Hepatocyte (in vitro differentiated cells): ENCODE measurements at regions not wholly inside any gene's neighbourhood (a gene's known extent, or its start where the extent isn't known, plus 50 kb on each side); places are given as distances from the start of the nearest gene placed in this dataset.

Experiments used
- DNase-seq: peaks from one replicate; pipeline ENCODE4 v3.0.0-alpha.2; 2016; ENCODE audit warnings: low spot score
- H2AFZ ChIP-seq: fragments of 200-600 bp; sonication (generic); 2 replicates; pipeline ENCODE4 v1.6.0; 2016; ENCODE audit warnings: antibody characterized with exemption, mild to moderate bottlenecking
- H3K27ac ChIP-seq: fragments of 200-600 bp; sonication (generic); 2 replicates; pipeline ENCODE4 v1.5.1; 2016; ENCODE audit warnings: mild to moderate bottlenecking
- H3K27me3 ChIP-seq: fragments of 200-600 bp; sonication (generic); 2 replicates; pipeline ENCODE4 v1.6.1; 2016
- H3K36me3 ChIP-seq: fragments of 200-600 bp; sonication (generic); replicated peaks from 2 replicates; pipeline ENCODE4 v1.5.1; 2016; ENCODE audit warnings: low read depth; ENCODE audit not compliant: insufficient read depth
- H3K4me1 ChIP-seq: fragments of 200-600 bp; sonication (generic); 2 replicates; pipeline ENCODE4 v1.5.1; 2016; ENCODE audit warnings: mild to moderate bottlenecking, moderate library complexity; ENCODE audit not compliant: insufficient read depth
- H3K4me2 ChIP-seq: fragments of 200-600 bp; sonication (generic); 2 replicates; pipeline ENCODE4 v1.6.0; 2016
- H3K4me3 ChIP-seq: fragments of 200-600 bp; sonication (generic); 2 replicates; pipeline ENCODE4 v1.5.1; 2016; ENCODE audit warnings: mild to moderate bottlenecking
- H3K79me2 ChIP-seq: fragments of 200-600 bp; sonication (generic); 2 replicates; pipeline ENCODE4 v1.6.0; 2017; ENCODE audit warnings: mild to moderate bottlenecking
- H3K9me2 ChIP-seq: fragments of 200-600 bp; sonication (generic); replicated peaks from 2 replicates; pipeline ENCODE4 v1.6.0; 2017; ENCODE audit warnings: mild to moderate bottlenecking; ENCODE audit not compliant: insufficient read depth
- H3K9me3 ChIP-seq: fragments of 200-600 bp; sonication (generic); 2 replicates; pipeline ENCODE4 v1.5.1; 2016; ENCODE audit warnings: low read depth, mild to moderate bottlenecking
- H4K20me1 ChIP-seq: fragments of 200-600 bp; sonication (generic); 2 replicates; pipeline ENCODE4 v1.6.0; 2016; ENCODE audit warnings: mild to moderate bottlenecking; ENCODE audit not compliant: insufficient read depth, poor library complexity, severe bottlenecking
- CTCF ChIP-seq: fragments of 200-600 bp; sonication (generic); IDR thresholded peaks from 2 replicates; pipeline ENCODE4 v1.5.1; 2016; ENCODE audit warnings: antibody characterized with exemption, mild to moderate bottlenecking; ENCODE audit not compliant: poor library complexity
- EZH2 ChIP-seq: fragments of 200-600 bp; sonication (generic); IDR thresholded peaks from 2 replicates; pipeline ENCODE4 v1.6.1; 2016; ENCODE audit warnings: antibody characterized with exemption, mild to moderate bottlenecking, borderline replicate concordance
- EZH2phosphoT487 ChIP-seq: fragments of 200-600 bp; sonication (generic); IDR thresholded peaks from one replicate; pipeline ENCODE4 v1.6.1; 2018; ENCODE audit warnings: antibody characterized with exemption, mild to moderate bottlenecking, low read depth, moderate library complexity; ENCODE audit not compliant: unreplicated experiment, severe bottlenecking
- WGBS: methylation state at CpG from one replicate; pipeline ENCODE4 v1.1.6; 2016; ENCODE audit warnings: low lambda C conversion rate; ENCODE audit errors: missing lambda C conversion rate; 5-methylcytosine and 5-hydroxymethylcytosine counted together

DNA sequence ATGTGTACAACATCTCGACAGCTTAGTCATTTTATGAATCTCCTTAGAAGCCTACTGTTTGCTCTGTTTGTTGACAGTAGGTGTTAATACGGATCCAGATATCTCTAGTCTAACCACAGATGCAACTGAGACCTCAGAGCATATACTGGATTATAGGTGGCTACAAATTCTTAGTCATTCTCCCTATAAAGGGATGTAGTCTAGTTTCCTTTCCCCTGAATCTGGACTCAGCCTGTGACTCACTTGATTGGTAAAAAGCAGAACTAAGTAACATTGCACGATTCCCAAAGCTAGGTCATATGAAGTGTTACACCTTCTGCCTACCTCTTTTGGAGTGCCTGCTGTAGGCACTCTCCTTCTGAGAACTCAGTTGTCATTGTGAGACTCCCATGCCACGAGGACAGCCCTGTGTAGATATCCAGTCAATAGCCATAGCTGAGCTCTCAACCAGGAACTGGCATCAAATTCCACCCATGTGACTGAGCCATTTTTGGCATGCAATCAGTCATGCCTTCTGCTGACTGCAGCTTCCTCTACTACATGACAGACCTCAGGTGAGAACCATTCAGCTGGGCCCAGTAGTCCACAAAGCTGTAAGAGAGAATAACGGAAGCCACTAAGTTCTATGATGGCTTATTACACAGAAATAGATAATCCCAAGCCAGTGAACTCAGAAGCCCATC is 135.9 kb upstream of the CHRM3 start:
- no peak overlapping the region for H2AFZ ChIP-seq
- no peak overlapping the region for H3K27ac ChIP-seq
- no peaks in the 10 kb centered on the region for H3K79me2 ChIP-seq
- H3K36me3 ChIP-seq = no peaks in the 10 kb centered on the region
- H3K9me2 ChIP-seq = no peaks in the 10 kb centered on the region
- TF ChIP-seq EZH2 = no peak
- no peak for TF ChIP-seq EZH2phosphoT487
- no peak for TF ChIP-seq CTCF
- H3K9me3 ChIP-seq = no peaks in the 10 kb centered on the region
- H4K20me1 ChIP-seq = no peaks in the 10 kb centered on the region
- DNase-seq = no peak
- 78% methylated on average over 5 of the region's 5 CpGs for WGBS
- H3K4me1 ChIP-seq = no peaks in the 10 kb centered on the region
- H3K4me2 ChIP-seq = no peak overlapping the region
- no peaks in the 10 kb centered on the region for H3K27me3 ChIP-seq
- H3K4me3 ChIP-seq = no peak overlapping the region

- Histone ChIP-seq H3K4me1 (no peaks in the 10 kb centered on the region), H3K79me2 (no peaks in the 10 kb centered on the region), H3K4me2 (no peak overlapping the region), H3K27me3 (no peaks in the 10 kb centered on the region), H3K4me3 (no peak overlapping the region), H3K27ac (peak overlapping the region; percentile 10), H3K9me2 (no peaks in the 10 kb centered on the region), H4K20me1 (no peaks in the 10 kb centered on the region), H3K9me3 (no peaks in the 10 kb centered on the region), H2AFZ (no peak overlapping the region), H3K36me3 (no peaks in the 10 kb centered on the region)
- no peak for DNase-seq
- no peak for TF ChIP-seq CTCF
- TF ChIP-seq EZH2 = no peak
These were observed 139.1 kb upstream of the CHRM3 start for GRCh38 chr1:239247285-239247684.

GRCh38 chr1:239244084-239244483 is 142.3 kb upstream of the CHRM3 start:
- Histone ChIP-seq H3K4me1 (no peaks in the 10 kb centered on the region), H2AFZ (no peak overlapping the region), H4K20me1 (no peaks in the 10 kb centered on the region), H3K79me2 (no peaks in the 10 kb centered on the region), H3K4me3 (no peak overlapping the region), H3K36me3 (no peaks in the 10 kb centered on the region), H3K27me3 (no peaks in the 10 kb centered on the region), H3K9me3 (no peaks in the 10 kb centered on the region), H3K9me2 (no peaks in the 10 kb centered on the region), H3K27ac (no peak overlapping the region), H3K4me2 (no peak overlapping the region)
- 86% methylated on average over 2 of the region's 2 CpGs for WGBS
- DNase-seq = no peak
- no peak for TF ChIP-seq EZH2phosphoT487

GRCh38 chr1:239243006-239243405 is 143.4 kb upstream of the CHRM3 start:
- Histone ChIP-seq H3K36me3 (no peaks in the 10 kb centered on the region), H2AFZ (no peak overlapping the region), H3K9me2 (no peaks in the 10 kb centered on the region), H4K20me1 (no peaks in the 10 kb centered on the region), H3K27me3 (no peaks in the 10 kb centered on the region), H3K9me3 (no peaks in the 10 kb centered on the region), H3K79me2 (no peaks in the 10 kb centered on the region), H3K27ac (no peak overlapping the region), H3K4me3 (no peak overlapping the region), H3K4me1 (no peaks in the 10 kb centered on the region), H3K4me2 (no peak overlapping the region)
- WGBS = 52% methylated on average over 2 of the region's 2 CpGs
- no peak for DNase-seq
- TF ChIP-seq EZH2 = no peak
